Lower leg skin (tissue), 4 donors: ENCODE measurements at regions not wholly inside any gene's neighbourhood (a gene's known extent, or its start where the extent isn't known, plus 50 kb on each side); places are given as distances from the start of the nearest gene placed in this dataset.
"Not testable (repeated sequence)": the region's sequence is repeated elsewhere in the genome, so short reads cannot be mapped to it uniquely, and the experiment has no call there.

Source experiments
- DNase-seq, 2 donors: peaks; one replicate each; pipeline ENCODE4 v3.0.0-alpha.2; 2019; ENCODE audit warnings: low spot score in 2 of 2
- H3K4me3 ChIP-seq: fragments of 200-600 bp; sonication (generic); 2 replicates; pipeline ENCODE4 v1.5.1; 2017; ENCODE audit warnings: mild to moderate bottlenecking, low read depth; ENCODE audit not compliant: poor library complexity, severe bottlenecking
- POLR2A ChIP-seq, 2 donors: fragments of 450-650 bp; IDR thresholded peaks; one replicate each; pipeline ENCODE4 v1.6.1; 2016 to 2017; ENCODE audit warnings: antibody characterized with exemption in 2 of 2, mild to moderate bottlenecking in 1 of 2, moderate library complexity in 1 of 2
- WGBS, 2 donors: methylation state at CpG; one replicate each; pipeline ENCODE4 v1.1.5; 2018; 5-methylcytosine and 5-hydroxymethylcytosine counted together
- intact Hi-C: fragments of 100-400 bp; cut with DNase I; formaldehyde crosslinking; loops from one replicate; pipeline ENCODE4 v1.15.0; 2023; ENCODE audit warnings: low total_unique reads
- TF ChIP-seq, protein P1 (sequence below), 3 donors: fragments of 450-650 bp; IDR thresholded peaks; one replicate each; pipeline ENCODE4 v1.5.1; 2016; ENCODE audit warnings: antibody characterized with exemption in 3 of 3, mild to moderate bottlenecking in 3 of 3, moderate library complexity in 2 of 3

DNA sequence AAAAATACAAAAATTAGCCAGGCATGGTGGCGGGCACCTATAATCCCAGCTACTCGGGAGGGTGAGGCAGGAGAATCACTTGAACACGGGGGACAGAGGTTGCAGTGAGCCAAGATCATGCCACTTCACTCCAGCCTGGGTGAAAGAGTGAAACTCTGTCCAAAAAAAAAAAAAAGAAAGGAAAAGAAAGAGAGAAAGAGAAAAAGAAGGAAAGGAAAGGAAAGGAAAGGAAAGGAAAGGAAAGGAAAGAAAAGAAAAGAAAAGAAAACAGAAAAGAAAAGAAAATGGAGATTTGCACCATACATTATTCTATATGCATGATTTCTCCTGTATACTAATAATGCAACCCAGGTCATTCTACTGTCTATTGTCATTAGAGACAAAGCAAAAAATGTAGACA lies 421.5 kb downstream of the PCDH19 start:
- intact Hi-C loops, H3K4me3 ChIP-seq, DNase-seq: not testable (repeated sequence)
- 80 to 86% methylated on average over 3 of the region's 3 CpGs for WGBS, 2 donors

- TF ChIP-seq, protein P1, sequence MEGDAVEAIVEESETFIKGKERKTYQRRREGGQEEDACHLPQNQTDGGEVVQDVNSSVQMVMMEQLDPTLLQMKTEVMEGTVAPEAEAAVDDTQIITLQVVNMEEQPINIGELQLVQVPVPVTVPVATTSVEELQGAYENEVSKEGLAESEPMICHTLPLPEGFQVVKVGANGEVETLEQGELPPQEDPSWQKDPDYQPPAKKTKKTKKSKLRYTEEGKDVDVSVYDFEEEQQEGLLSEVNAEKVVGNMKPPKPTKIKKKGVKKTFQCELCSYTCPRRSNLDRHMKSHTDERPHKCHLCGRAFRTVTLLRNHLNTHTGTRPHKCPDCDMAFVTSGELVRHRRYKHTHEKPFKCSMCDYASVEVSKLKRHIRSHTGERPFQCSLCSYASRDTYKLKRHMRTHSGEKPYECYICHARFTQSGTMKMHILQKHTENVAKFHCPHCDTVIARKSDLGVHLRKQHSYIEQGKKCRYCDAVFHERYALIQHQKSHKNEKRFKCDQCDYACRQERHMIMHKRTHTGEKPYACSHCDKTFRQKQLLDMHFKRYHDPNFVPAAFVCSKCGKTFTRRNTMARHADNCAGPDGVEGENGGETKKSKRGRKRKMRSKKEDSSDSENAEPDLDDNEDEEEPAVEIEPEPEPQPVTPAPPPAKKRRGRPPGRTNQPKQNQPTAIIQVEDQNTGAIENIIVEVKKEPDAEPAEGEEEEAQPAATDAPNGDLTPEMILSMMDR (IDR thresholded peaks at IDR 0.05): no peak
- TF ChIP-seq POLR2A (IDR thresholded peaks at IDR 0.05): no peak
- intact Hi-C loops: loop anchor here (10.0 kb wide), 1 partner anchor 929 kb away; no protein-coding TSS in a partner anchor
- 66 to 88% methylated on average over 3 of the region's 3 CpGs for WGBS, 2 donors
- no peak for DNase-seq
- H3K4me3 ChIP-seq: no peak overlapping the region
These were observed 436.4 kb downstream of the PCDH19 start for GRCh38 chrX:99973572-99974226.

- no peak overlapping the region for H3K4me3 ChIP-seq
- TF ChIP-seq POLR2A (IDR thresholded peaks at IDR 0.05): no peak
- TF ChIP-seq, protein P1 (IDR thresholded peaks at IDR 0.05): no peak
- WGBS, 2 donors: 54 to 70% methylated on average over 14 to 15 of the region's 15 CpGs
- no peak for DNase-seq
- intact Hi-C loops: no loop called here
These were observed 470.2 kb downstream of the PCDH19 start for GRCh38 chrX:99939883-99940232.

- DNase-seq, intact Hi-C loops, H3K4me3 ChIP-seq: not testable (repeated sequence)
- 65 to 75% methylated on average over 25 to 29 of the region's 29 CpGs for WGBS, 2 donors
These were observed 470.7 kb downstream of the PCDH19 start for GRCh38 chrX:99939206-99939882.

- intact Hi-C loops: no loop called here
- DNase-seq: no peak
- TF ChIP-seq POLR2A (IDR thresholded peaks at IDR 0.05): no peak
- TF ChIP-seq, protein P1 (IDR thresholded peaks at IDR 0.05): no peak
These were observed 471.6 kb downstream of the PCDH19 start for GRCh38 chrX:99938464-99938863.

DNA sequence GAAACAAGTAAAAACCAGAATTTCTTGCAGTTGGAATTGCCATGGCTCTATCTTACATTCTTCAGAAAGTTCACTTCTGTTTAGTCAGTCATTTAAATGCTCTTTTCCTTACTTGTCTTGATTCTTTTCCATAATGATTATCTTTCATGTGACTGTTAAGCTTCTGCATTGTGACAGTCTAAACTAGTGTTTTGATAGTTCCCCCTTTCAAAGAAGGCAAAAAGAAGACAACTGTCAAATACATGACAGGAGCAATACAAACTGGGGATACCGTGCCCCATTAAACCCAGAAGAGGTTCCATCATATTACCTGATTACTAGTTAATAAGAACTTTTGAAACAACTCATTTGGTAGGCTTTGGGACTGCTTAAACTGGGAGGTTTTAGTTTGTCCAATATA lies 476.2 kb downstream of the PCDH19 start:
- TF ChIP-seq, protein P1 (IDR thresholded peaks at IDR 0.05): no peak
- no peak for TF ChIP-seq POLR2A (IDR thresholded peaks at IDR 0.05)
- WGBS, 2 donors: 48 to 73% methylated on average over 1 of the region's 1 CpG
- no peak for DNase-seq
- intact Hi-C loops: no loop called here
- H3K4me3 ChIP-seq: no peak overlapping the region

More at GRCh38 chrX:99938464-99938863, 471.6 kb downstream of the PCDH19 start:
- H3K4me3 ChIP-seq: no peak overlapping the region
- WGBS, 2 donors: 66 to 96% methylated on average over 5 to 10 of the region's 10 CpGs

DNA sequence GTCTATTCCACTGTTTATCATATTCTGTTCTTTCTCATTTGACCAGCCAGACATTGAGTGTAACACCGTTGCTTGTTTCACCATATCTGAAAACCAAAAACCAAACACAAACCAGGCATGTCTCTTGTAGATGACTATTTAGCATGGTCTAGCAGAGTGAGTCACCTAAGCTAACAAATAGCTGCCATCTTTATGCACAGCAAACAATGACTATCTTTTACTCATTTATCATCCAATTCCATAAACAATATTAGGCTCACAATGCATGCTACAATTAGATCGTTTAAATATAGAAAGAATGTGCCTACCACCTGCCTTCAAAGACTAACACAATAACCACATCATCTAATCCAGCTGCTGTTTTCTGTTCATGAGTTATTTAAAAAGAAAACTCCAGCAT lies 495.4 kb downstream of the PCDH19 start:
- no peak overlapping the region for H3K4me3 ChIP-seq
- WGBS, 2 donors: 27 to 68% methylated on average over 2 of the region's 2 CpGs
- intact Hi-C loops: no loop called here
- TF ChIP-seq, protein P1 (IDR thresholded peaks at IDR 0.05): no peak
- no peak for TF ChIP-seq POLR2A (IDR thresholded peaks at IDR 0.05)
- DNase-seq: no peak
